ENCODE measurements at regions not wholly inside any gene's neighbourhood (a gene's known extent, or its start where the extent isn't known, plus 50 kb on each side); places are given as distances from the start of the nearest gene placed in this dataset.

DNA sequence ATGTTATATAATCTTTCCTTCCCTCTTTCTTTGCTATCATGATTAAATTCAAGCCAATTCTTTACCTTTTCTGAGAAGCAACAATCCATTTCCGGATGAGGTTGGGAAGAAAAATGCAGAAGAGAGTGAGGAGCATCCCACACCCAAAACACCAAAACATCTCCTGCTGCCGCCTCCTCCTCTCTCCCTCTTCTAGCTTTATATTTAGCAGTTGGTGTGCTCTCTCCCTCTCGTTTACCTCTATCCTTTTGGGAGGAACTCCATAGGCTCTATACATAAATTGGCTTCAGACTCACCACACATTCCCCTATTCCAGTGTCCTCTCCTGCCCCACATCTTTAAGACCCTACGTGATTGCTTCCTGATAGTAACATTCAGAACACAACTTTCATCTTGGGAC, 332.2 kb upstream of the PLXNA2 start:
- BruUV-seq (replicated peaks) = no TSS peak
- no peaks in the 10 kb centered on the region for H4K20me1 ChIP-seq (ENCODE audit: insufficient read depth, low read length)
- H3K36me3 ChIP-seq (ENCODE audit: insufficient read depth, low read length) = no peaks in the 10 kb centered on the region
- TF ChIP-seq, protein P1, sequence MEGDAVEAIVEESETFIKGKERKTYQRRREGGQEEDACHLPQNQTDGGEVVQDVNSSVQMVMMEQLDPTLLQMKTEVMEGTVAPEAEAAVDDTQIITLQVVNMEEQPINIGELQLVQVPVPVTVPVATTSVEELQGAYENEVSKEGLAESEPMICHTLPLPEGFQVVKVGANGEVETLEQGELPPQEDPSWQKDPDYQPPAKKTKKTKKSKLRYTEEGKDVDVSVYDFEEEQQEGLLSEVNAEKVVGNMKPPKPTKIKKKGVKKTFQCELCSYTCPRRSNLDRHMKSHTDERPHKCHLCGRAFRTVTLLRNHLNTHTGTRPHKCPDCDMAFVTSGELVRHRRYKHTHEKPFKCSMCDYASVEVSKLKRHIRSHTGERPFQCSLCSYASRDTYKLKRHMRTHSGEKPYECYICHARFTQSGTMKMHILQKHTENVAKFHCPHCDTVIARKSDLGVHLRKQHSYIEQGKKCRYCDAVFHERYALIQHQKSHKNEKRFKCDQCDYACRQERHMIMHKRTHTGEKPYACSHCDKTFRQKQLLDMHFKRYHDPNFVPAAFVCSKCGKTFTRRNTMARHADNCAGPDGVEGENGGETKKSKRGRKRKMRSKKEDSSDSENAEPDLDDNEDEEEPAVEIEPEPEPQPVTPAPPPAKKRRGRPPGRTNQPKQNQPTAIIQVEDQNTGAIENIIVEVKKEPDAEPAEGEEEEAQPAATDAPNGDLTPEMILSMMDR (conservative IDR thresholded peaks at IDR 0.05; ENCODE audit: low read length) = no peak
- TF ChIP-seq EZH2phosphoT487 (IDR thresholded peaks at IDR 0.05; ENCODE audit: borderline replicate concordance, low read depth, low read length) = no peak
- no peak overlapping the region for H2AFZ ChIP-seq (ENCODE audit: low read length)
- H3K79me2 ChIP-seq (ENCODE audit: insufficient read depth, low read depth, low read length) = no peaks in the 10 kb centered on the region
- H3K9me2 ChIP-seq (ENCODE audit: insufficient read depth, low read length) = no peaks in the 10 kb centered on the region
- no peak overlapping the region for H3K27ac ChIP-seq (ENCODE audit: low read depth, low read length, poor library complexity, severe bottlenecking)
- no peaks in the 10 kb centered on the region for H3K9me3 ChIP-seq (ENCODE audit: low read length)
- DNase-seq (ENCODE audit: low spot score) = no peak
- no peak overlapping the region for H3K4me2 ChIP-seq (ENCODE audit: low read length)
- ChIA-PET CTCF (ENCODE audit: unreplicated experiment) (no interaction called here), POLR2A (no interaction called here)
- no peak overlapping the region for H3K4me3 ChIP-seq (ENCODE audit: low read depth, low read length, poor library complexity, severe bottlenecking)
- intact Hi-C loops (cut with micrococcal nuclease; ENCODE audit: unreplicated experiment) = no loop called here
- H3K4me1 ChIP-seq (ENCODE audit: insufficient read depth, low read length, poor library complexity, severe bottlenecking) = no peaks in the 10 kb centered on the region

DNA sequence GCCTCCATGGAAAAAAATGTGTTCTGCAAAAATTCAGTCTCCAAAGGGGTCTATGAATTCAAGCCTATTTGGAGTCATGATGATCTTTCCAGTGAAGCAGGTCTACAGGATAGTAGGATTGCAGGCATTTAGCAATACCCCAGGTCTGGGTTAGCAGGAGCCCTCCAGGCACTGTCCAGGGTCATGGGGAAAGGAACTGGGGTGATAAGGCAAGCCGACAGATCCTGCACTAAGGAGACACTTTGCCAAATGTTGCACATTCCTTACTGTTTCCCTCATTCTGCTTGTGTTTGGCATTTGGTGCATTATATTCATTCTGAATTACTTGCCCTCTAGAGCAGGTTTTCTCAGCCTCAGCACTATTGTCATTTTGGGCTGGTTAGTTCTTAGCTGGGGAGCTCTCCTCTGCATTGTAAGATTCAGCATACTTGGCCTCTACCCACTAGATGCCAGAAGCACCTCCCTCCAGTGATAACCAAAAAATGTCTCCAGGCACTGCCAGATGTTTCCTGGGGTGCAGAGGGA, 333.3 kb upstream of the PLXNA2 start:
- Histone ChIP-seq H4K20me1 (ENCODE audit: insufficient read depth, low read length) (no peaks in the 10 kb centered on the region), H3K79me2 (ENCODE audit: insufficient read depth, low read depth, low read length) (no peaks in the 10 kb centered on the region), H3K4me1 (ENCODE audit: insufficient read depth, low read length, poor library complexity, severe bottlenecking) (no peaks in the 10 kb centered on the region), H3K9me3 (ENCODE audit: low read length) (no peaks in the 10 kb centered on the region), H3K4me3 (ENCODE audit: low read depth, low read length, poor library complexity, severe bottlenecking) (no peak overlapping the region), H3K27ac (ENCODE audit: low read depth, low read length, poor library complexity, severe bottlenecking) (no peak overlapping the region), H2AFZ (ENCODE audit: low read length) (no peak overlapping the region), H3K36me3 (ENCODE audit: insufficient read depth, low read length) (no peaks in the 10 kb centered on the region), H3K4me2 (ENCODE audit: low read length) (no peak overlapping the region), H3K9me2 (ENCODE audit: insufficient read depth, low read length) (no peaks in the 10 kb centered on the region)
- ChIA-PET POLR2A (no interaction called here), CTCF (ENCODE audit: unreplicated experiment) (no interaction called here)
- BruUV-seq (replicated peaks) = no TSS peak
- no peak for DNase-seq (ENCODE audit: low spot score)
- TF ChIP-seq, protein P1 (conservative IDR thresholded peaks at IDR 0.05; ENCODE audit: low read length) = no peak
- TF ChIP-seq EZH2phosphoT487 (IDR thresholded peaks at IDR 0.05; ENCODE audit: borderline replicate concordance, low read depth, low read length) = no peak
- intact Hi-C loops (cut with micrococcal nuclease; ENCODE audit: unreplicated experiment) = no loop called here

DNA sequence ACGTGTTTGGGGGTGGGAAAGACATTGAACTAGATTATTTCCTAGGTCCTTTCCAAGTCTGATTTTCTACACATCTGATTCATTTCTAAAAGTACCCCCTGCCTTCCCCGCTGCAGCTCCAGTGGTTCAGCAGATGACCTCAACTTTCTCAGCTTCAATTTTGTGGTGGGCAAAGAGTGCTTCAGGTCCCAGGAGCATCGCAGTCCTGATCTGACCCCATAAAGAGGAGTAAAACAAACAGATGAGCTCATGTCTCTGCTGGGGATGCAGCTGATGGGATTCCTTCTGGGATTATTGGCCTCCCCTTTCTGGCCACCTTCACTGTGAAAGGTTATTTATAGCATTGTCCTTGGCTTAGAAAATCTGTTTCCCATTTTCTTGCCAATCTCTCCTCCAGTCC, 337.0 kb upstream of the PLXNA2 start:
- DNase-seq (ENCODE audit: low spot score) = no peak
- Histone ChIP-seq H4K20me1 (ENCODE audit: insufficient read depth, low read length) (no peaks in the 10 kb centered on the region), H3K9me2 (ENCODE audit: insufficient read depth, low read length) (no peaks in the 10 kb centered on the region), H3K9me3 (ENCODE audit: low read length) (no peaks in the 10 kb centered on the region), H3K4me1 (ENCODE audit: insufficient read depth, low read length, poor library complexity, severe bottlenecking) (no peaks in the 10 kb centered on the region), H3K4me3 (ENCODE audit: low read depth, low read length, poor library complexity, severe bottlenecking) (no peak overlapping the region), H3K27ac (ENCODE audit: low read depth, low read length, poor library complexity, severe bottlenecking) (no peak overlapping the region), H3K4me2 (ENCODE audit: low read length) (no peak overlapping the region), H3K79me2 (ENCODE audit: insufficient read depth, low read depth, low read length) (no peaks in the 10 kb centered on the region), H3K36me3 (ENCODE audit: insufficient read depth, low read length) (no peaks in the 10 kb centered on the region), H2AFZ (ENCODE audit: low read length) (no peak overlapping the region)
- ChIA-PET CTCF (ENCODE audit: unreplicated experiment) (no interaction called here), POLR2A (no interaction called here)
- BruUV-seq (replicated peaks) = no TSS peak
- intact Hi-C loops (cut with micrococcal nuclease; ENCODE audit: unreplicated experiment) = no loop called here
- TF ChIP-seq EZH2phosphoT487 (IDR thresholded peaks at IDR 0.05; ENCODE audit: borderline replicate concordance, low read depth, low read length) = no peak
- TF ChIP-seq, protein P1 (conservative IDR thresholded peaks at IDR 0.05; ENCODE audit: low read length) = no peak
